ENCODE measurements at regions not wholly inside any gene's neighbourhood (a gene's known extent, or its start where the extent isn't known, plus 50 kb on each side); places are given as distances from the start of the nearest gene placed in this dataset.

- TF ChIP-seq, protein P1, sequence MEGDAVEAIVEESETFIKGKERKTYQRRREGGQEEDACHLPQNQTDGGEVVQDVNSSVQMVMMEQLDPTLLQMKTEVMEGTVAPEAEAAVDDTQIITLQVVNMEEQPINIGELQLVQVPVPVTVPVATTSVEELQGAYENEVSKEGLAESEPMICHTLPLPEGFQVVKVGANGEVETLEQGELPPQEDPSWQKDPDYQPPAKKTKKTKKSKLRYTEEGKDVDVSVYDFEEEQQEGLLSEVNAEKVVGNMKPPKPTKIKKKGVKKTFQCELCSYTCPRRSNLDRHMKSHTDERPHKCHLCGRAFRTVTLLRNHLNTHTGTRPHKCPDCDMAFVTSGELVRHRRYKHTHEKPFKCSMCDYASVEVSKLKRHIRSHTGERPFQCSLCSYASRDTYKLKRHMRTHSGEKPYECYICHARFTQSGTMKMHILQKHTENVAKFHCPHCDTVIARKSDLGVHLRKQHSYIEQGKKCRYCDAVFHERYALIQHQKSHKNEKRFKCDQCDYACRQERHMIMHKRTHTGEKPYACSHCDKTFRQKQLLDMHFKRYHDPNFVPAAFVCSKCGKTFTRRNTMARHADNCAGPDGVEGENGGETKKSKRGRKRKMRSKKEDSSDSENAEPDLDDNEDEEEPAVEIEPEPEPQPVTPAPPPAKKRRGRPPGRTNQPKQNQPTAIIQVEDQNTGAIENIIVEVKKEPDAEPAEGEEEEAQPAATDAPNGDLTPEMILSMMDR (IDR thresholded peaks at IDR 0.05; ENCODE audit: borderline replicate concordance, extremely low read depth, low read length, poor library complexity, severe bottlenecking): no peak
- TF ChIP-seq EZH2 (IDR thresholded peaks at IDR 0.05; ENCODE audit: borderline replicate concordance, low read depth, low read length, severe bottlenecking): no peak
These were observed 421.1 kb upstream of the KHDRBS2 start for GRCh38 chr6:62707156-62707555.

Data from DND-41 (cell line).